SK-N-SH (cell line): ENCODE measurements at regions not wholly inside any gene's neighbourhood (a gene's known extent, or its start where the extent isn't known, plus 50 kb on each side); places are given as distances from the start of the nearest gene placed in this dataset.

Experiments
- CTCF ChIA-PET: fragments of 300-600, 350-600 bp; formaldehyde crosslinking; extraction: SDS; loops from one replicate; lab custom pipeline; 2021; lab: Yijun Ruan, JAX
- POLR2A ChIA-PET: fragments of 350-600 bp; sonication (Branson Sonifier 250); formaldehyde crosslinking; extraction: SDS; loops from one replicate; lab custom pipeline; 2020; ENCODE audit warnings: antibody characterized with exemption, inconsistent platforms; lab: Yijun Ruan, JAX
- DNase-seq: peaks from one replicate; pipeline ENCODE4 v3.0.0; 2012
- H2AFZ ChIP-seq: fragments of 200-600 bp; sonication (generic); 2 replicates; pipeline ENCODE4 v1.8.1; 2016; ENCODE audit warnings: antibody characterized with exemption, mild to moderate bottlenecking, low read depth
- H3F3A ChIP-seq: fragments of 200-600 bp; sonication (generic); replicated peaks from 2 replicates; pipeline ENCODE3; 2016; ENCODE audit warnings: antibody characterized with exemption, mild to moderate bottlenecking; ENCODE audit not compliant: insufficient read depth
- H3K27ac ChIP-seq, 2 experiments: fragments of 200-500 bp in 1 of 2; fragments of 200-600 bp in 1 of 2; sonication (Bioruptor generic) in 1 of 2; sonication (generic), shearing (Covaris generic) in 1 of 2; 2 replicates each; pipeline versions ENCODE4 v1.5.1 to v1.6.1; 2014 to 2016; ENCODE audit warnings: low read depth in 2 of 2, inconsistent platforms in 1 of 2, low read length in 1 of 2, mild to moderate bottlenecking in 1 of 2, mixed read lengths in 1 of 2
- H3K27me3 ChIP-seq: fragments of 200-600 bp; sonication (generic), shearing (Covaris generic); 2 replicates; pipeline ENCODE4 v1.6.1; 2016; ENCODE audit warnings: mixed run types; ENCODE audit not compliant: insufficient read depth
- H3K36me3 ChIP-seq, 2 experiments: fragments of 200-500 bp in 1 of 2; fragments of 200-600 bp in 1 of 2; sonication (Bioruptor generic) in 1 of 2; sonication (generic) in 1 of 2; replicated peaks in 1 of 2; 2 replicates each; pipeline versions ENCODE3 to v1.5.1; 2014 to 2016; ENCODE audit warnings: low read length in 1 of 2, mild to moderate bottlenecking in 1 of 2; ENCODE audit not compliant: insufficient read depth in 2 of 2, control insufficient read depth in 1 of 2
- H3K4me1 ChIP-seq, 2 experiments: fragments of 200-500 bp in 1 of 2; fragments of 200-600 bp in 1 of 2; sonication (Bioruptor generic) in 1 of 2; sonication (generic), shearing (Covaris generic) in 1 of 2; 2 replicates each; pipeline versions ENCODE4 v1.5.1 to v1.6.1; 2014 to 2016; ENCODE audit warnings: low read depth in 1 of 2, low read length in 1 of 2, mixed run types in 1 of 2; ENCODE audit not compliant: insufficient read depth in 2 of 2, control insufficient read depth in 1 of 2
- H3K4me2 ChIP-seq: fragments of 200-600 bp; sonication (generic), shearing (Covaris generic); 2 replicates; pipeline ENCODE4 v1.6.1; 2017; ENCODE audit warnings: mixed run types
- H3K4me3 ChIP-seq, 2 experiments: fragments of 200-500 bp in 1 of 2; fragments of 200-600 bp in 1 of 2; sonication (Bioruptor generic) in 1 of 2; sonication (generic), shearing (Covaris generic) in 1 of 2; 2 replicates each; pipeline versions ENCODE4 v1.5.1 to v1.8.1; 2014 to 2016; ENCODE audit warnings: low read depth in 2 of 2, inconsistent platforms in 1 of 2, low read length in 1 of 2, mild to moderate bottlenecking in 1 of 2, mixed read lengths in 1 of 2, moderate library complexity in 1 of 2
- H3K79me2 ChIP-seq: fragments of 200-600 bp; sonication (generic); 2 replicates; pipeline ENCODE4 v1.8.1; 2017; ENCODE audit warnings: mild to moderate bottlenecking; ENCODE audit not compliant: insufficient read depth
- H3K9ac ChIP-seq: fragments of 200-600 bp; sonication (generic); 2 replicates; pipeline ENCODE4 v1.6.1; 2017; ENCODE audit warnings: mixed run types
- H3K9me2 ChIP-seq: fragments of 200-600 bp; sonication (generic); 2 replicates; pipeline ENCODE4 v1.6.1; 2017; ENCODE audit warnings: mixed run types
- H3K9me3 ChIP-seq: fragments of 200-600 bp; sonication (generic); 2 replicates; pipeline ENCODE4 v1.6.1; 2017; ENCODE audit warnings: mixed run types, mild to moderate bottlenecking, moderate library complexity
- H4K20me1 ChIP-seq: fragments of 200-600 bp; sonication (generic); 2 replicates; pipeline ENCODE4 v1.6.1; 2017; ENCODE audit warnings: mild to moderate bottlenecking, mixed run types; ENCODE audit not compliant: insufficient read depth
- ELF1 ChIP-seq: IDR thresholded peaks from 2 replicates; pipeline ENCODE4 v1.4.0; 2012
- FOSL2 ChIP-seq: IDR thresholded peaks from 2 replicates; pipeline ENCODE4 v1.4.0; 2012; ENCODE audit warnings: low read depth, mild to moderate bottlenecking, moderate library complexity, borderline replicate concordance
- FOXM1 ChIP-seq: IDR thresholded peaks from 2 replicates; pipeline ENCODE4 v1.4.0; 2012; ENCODE audit warnings: low read depth, mild to moderate bottlenecking
- GABPA ChIP-seq: IDR thresholded peaks from 2 replicates; pipeline ENCODE4 v1.4.0; 2012; ENCODE audit warnings: low read depth, mild to moderate bottlenecking
- NFIC ChIP-seq: IDR thresholded peaks from 2 replicates; pipeline ENCODE4 v1.4.0; 2012; ENCODE audit warnings: borderline replicate concordance
- NRF1 ChIP-seq: IDR thresholded peaks from 2 replicates; pipeline ENCODE4 v1.6.1; 2012; ENCODE audit warnings: low read depth, mild to moderate bottlenecking, low read length
- RCOR1 ChIP-seq: fragments of 150-350 bp; IDR thresholded peaks from 2 replicates; pipeline ENCODE4 v1.6.1; 2017; ENCODE audit warnings: antibody characterized with exemption, low read length
- RFX5 ChIP-seq: IDR thresholded peaks from 2 replicates; pipeline ENCODE4 v1.6.1; 2012; ENCODE audit warnings: mild to moderate bottlenecking, improper control_type of control experiment, low read length
- RXRA ChIP-seq: IDR thresholded peaks from 2 replicates; pipeline ENCODE4 v1.4.0; 2012; ENCODE audit warnings: low read depth, mild to moderate bottlenecking, borderline replicate concordance
- SIN3A ChIP-seq: IDR thresholded peaks from 2 replicates; pipeline ENCODE4 v1.6.1; 2012; ENCODE audit warnings: low read depth, mild to moderate bottlenecking, low read length, moderate library complexity, borderline replicate concordance
- YY1 ChIP-seq: IDR thresholded peaks from 2 replicates; pipeline ENCODE4 v1.4.0; 2012; ENCODE audit warnings: low read depth, mild to moderate bottlenecking
- WGBS: methylation state at CpG from one replicate; pipeline ENCODE4 v1.1.6; 2017; ENCODE audit warnings: low lambda C conversion rate; 5-methylcytosine and 5-hydroxymethylcytosine counted together
- TF ChIP-seq, protein P1 (sequence below): fragments of 150-350 bp; IDR thresholded peaks from 2 replicates; pipeline ENCODE4 v1.6.1; 2017; ENCODE audit warnings: antibody characterized with exemption, low read length, low read depth, borderline replicate concordance
- TF ChIP-seq, protein P2 (sequence below): IDR thresholded peaks from 2 replicates; pipeline ENCODE4 v1.6.1; 2012; ENCODE audit warnings: mild to moderate bottlenecking, low read depth, low read length, moderate library complexity
- TF ChIP-seq, protein P3 (sequence below): IDR thresholded peaks from 2 replicates; pipeline ENCODE4 v1.4.0; 2012; ENCODE audit warnings: low read depth, borderline replicate concordance

DNA sequence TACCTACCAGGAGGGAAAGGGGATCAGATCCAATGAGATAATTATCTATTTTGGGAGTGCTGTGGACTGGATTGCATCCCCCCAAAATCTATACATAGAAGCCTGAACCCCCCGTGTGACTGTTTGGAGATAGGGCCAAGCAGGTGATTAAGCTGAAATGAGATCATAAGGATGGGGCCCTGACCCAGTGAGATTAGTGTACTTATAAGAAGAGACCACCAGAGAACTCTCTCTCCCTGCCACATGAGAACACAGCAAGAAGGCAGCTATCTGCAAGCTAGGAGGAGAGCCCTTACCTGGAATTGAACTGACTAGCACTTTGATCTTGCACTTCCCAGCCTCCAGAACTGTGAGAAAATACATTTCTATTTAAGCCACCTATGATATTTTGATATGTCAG lies 132.2 kb upstream of the NOX3 start:
- Histone ChIP-seq H3F3A (no peaks in the 10 kb centered on the region), H3K4me3 (no peak overlapping the region), H3K9ac (no peak overlapping the region)
- no peak for TF ChIP-seq GABPA
- TF ChIP-seq, all 33 proteins: peak for 0
- Histone ChIP-seq H3K9me3 (no peaks in the 10 kb centered on the region), H3K27ac (no peak overlapping the region), H3K9me2 (no peaks in the 10 kb centered on the region), H3K4me2 (no peak overlapping the region), H3K79me2 (no peaks in the 10 kb centered on the region), H3K27me3 (no peaks in the 10 kb centered on the region), H3K4me1 (no peaks in the 10 kb centered on the region; a peak in 1 of 4 replicates), H4K20me1 (no peaks in the 10 kb centered on the region), H3K36me3 (no peaks in the 10 kb centered on the region), H2AFZ (no peak overlapping the region)
- ChIA-PET CTCF (no interaction called here), POLR2A (no interaction called here)
- DNase-seq = no peak
- 70% methylated on average over 1 of the region's 1 CpG for WGBS

DNA sequence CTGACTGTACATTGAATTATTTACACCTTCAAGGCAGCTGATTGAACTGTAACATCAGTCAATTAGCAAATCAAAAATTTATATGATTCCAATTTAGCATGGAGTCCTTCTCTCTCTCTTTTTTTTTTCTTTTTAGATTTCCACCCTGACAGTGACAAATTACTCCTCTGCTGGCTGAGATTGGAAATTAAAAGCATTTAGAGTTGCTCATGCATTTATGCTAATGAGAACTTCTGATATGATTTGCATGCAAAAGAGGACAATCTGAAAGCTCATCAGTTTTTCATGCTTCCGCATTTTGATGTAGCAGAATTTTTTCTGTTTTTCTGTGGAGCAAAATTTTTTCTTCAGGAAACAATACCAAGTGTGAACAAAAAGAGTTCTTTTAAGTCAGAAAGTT lies 130.5 kb upstream of the NOX3 start:
- TF ChIP-seq, protein P1, sequence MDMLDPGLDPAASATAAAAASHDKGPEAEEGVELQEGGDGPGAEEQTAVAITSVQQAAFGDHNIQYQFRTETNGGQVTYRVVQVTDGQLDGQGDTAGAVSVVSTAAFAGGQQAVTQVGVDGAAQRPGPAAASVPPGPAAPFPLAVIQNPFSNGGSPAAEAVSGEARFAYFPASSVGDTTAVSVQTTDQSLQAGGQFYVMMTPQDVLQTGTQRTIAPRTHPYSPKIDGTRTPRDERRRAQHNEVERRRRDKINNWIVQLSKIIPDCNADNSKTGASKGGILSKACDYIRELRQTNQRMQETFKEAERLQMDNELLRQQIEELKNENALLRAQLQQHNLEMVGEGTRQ = no peak
- no peak for TF ChIP-seq GABPA
- no peak for TF ChIP-seq RXRA
- no peak for TF ChIP-seq ELF1
- TF ChIP-seq FOXM1 = no peak
- no peak for TF ChIP-seq YY1
- no peaks in the 10 kb centered on the region for H4K20me1 ChIP-seq
- no peak overlapping the region for H3K9ac ChIP-seq
- no peak overlapping the region for H3K27ac ChIP-seq
- H3K79me2 ChIP-seq = no peaks in the 10 kb centered on the region
- no peak for DNase-seq
- no peak overlapping the region for H2AFZ ChIP-seq
- no peaks in the 10 kb centered on the region for H3K9me2 ChIP-seq
- 100% methylated on average over 1 of the region's 1 CpG for WGBS
- no peaks in the 10 kb centered on the region for H3K36me3 ChIP-seq
- H3K4me2 ChIP-seq = no peak overlapping the region
- no peaks in the 10 kb centered on the region; a peak in 1 of 4 replicates for H3K4me1 ChIP-seq
- ChIA-PET CTCF (no interaction called here), POLR2A (no interaction called here)
- H3K4me3 ChIP-seq = no peak overlapping the region
- no peaks in the 10 kb centered on the region for H3K9me3 ChIP-seq
- H3K27me3 ChIP-seq = no peaks in the 10 kb centered on the region
- no peaks in the 10 kb centered on the region for H3F3A ChIP-seq

DNA sequence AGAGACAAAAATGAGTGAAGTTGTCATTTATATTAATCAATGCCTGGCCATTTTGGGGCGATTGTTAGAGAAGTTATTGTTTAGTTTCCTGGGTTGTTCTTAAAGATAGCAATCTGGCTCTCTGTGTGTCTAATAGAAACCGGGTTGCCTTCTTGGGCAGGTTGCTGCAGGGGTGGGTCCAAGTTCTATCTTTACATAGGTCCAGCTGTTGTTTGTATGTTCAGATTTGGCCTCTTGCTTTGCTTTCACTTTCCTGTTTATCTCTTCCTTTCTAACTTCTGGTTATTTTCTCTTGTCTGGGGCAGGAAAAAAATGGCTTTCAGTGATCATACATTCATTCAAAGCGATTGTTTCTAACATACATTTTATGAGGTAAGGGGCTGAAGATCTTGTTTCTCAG lies 128.4 kb upstream of the NOX3 start:
- no peaks in the 10 kb centered on the region for H4K20me1 ChIP-seq
- no peak overlapping the region for H3K4me3 ChIP-seq
- no peak overlapping the region for H3K9ac ChIP-seq
- ChIA-PET POLR2A (no interaction called here), CTCF (no interaction called here)
- WGBS = 73% methylated on average over 3 of the region's 3 CpGs
- no peak overlapping the region for H3K4me2 ChIP-seq
- H2AFZ ChIP-seq = no peak overlapping the region
- no peak for DNase-seq
- H3K79me2 ChIP-seq = no peaks in the 10 kb centered on the region
- H3K9me2 ChIP-seq = no peaks in the 10 kb centered on the region
- H3K27me3 ChIP-seq = no peaks in the 10 kb centered on the region
- no peak overlapping the region for H3K27ac ChIP-seq
- H3F3A ChIP-seq = no peaks in the 10 kb centered on the region
- no peaks in the 10 kb centered on the region for H3K9me3 ChIP-seq
- no peaks in the 10 kb centered on the region for H3K36me3 ChIP-seq
- H3K4me1 ChIP-seq = no peaks in the 10 kb centered on the region
- TF ChIP-seq NRF1 (no peak), SIN3A (no peak), RFX5 (no peak), RCOR1 (no peak), NFIC (no peak), FOSL2 (no peak), FOXM1 (no peak)
- TF ChIP-seq, protein P2, sequence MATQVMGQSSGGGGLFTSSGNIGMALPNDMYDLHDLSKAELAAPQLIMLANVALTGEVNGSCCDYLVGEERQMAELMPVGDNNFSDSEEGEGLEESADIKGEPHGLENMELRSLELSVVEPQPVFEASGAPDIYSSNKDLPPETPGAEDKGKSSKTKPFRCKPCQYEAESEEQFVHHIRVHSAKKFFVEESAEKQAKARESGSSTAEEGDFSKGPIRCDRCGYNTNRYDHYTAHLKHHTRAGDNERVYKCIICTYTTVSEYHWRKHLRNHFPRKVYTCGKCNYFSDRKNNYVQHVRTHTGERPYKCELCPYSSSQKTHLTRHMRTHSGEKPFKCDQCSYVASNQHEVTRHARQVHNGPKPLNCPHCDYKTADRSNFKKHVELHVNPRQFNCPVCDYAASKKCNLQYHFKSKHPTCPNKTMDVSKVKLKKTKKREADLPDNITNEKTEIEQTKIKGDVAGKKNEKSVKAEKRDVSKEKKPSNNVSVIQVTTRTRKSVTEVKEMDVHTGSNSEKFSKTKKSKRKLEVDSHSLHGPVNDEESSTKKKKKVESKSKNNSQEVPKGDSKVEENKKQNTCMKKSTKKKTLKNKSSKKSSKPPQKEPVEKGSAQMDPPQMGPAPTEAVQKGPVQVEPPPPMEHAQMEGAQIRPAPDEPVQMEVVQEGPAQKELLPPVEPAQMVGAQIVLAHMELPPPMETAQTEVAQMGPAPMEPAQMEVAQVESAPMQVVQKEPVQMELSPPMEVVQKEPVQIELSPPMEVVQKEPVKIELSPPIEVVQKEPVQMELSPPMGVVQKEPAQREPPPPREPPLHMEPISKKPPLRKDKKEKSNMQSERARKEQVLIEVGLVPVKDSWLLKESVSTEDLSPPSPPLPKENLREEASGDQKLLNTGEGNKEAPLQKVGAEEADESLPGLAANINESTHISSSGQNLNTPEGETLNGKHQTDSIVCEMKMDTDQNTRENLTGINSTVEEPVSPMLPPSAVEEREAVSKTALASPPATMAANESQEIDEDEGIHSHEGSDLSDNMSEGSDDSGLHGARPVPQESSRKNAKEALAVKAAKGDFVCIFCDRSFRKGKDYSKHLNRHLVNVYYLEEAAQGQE = no peak
- TF ChIP-seq, protein P3, sequence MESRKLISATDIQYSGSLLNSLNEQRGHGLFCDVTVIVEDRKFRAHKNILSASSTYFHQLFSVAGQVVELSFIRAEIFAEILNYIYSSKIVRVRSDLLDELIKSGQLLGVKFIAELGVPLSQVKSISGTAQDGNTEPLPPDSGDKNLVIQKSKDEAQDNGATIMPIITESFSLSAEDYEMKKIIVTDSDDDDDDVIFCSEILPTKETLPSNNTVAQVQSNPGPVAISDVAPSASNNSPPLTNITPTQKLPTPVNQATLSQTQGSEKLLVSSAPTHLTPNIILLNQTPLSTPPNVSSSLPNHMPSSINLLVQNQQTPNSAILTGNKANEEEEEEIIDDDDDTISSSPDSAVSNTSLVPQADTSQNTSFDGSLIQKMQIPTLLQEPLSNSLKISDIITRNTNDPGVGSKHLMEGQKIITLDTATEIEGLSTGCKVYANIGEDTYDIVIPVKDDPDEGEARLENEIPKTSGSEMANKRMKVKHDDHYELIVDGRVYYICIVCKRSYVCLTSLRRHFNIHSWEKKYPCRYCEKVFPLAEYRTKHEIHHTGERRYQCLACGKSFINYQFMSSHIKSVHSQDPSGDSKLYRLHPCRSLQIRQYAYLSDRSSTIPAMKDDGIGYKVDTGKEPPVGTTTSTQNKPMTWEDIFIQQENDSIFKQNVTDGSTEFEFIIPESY = no peak
- TF ChIP-seq, protein P1 = no peak
